GM12892 (cell line): ENCODE measurements at regions not wholly inside any gene's neighbourhood (a gene's known extent, or its start where the extent isn't known, plus 50 kb on each side); places are given as distances from the start of the nearest gene placed in this dataset.

Source experiments
- POLR2A ChIP-seq: IDR thresholded peaks from 2 replicates; pipeline ENCODE4 v1.6.1; 2011; ENCODE audit warnings: low read depth, low read length, control low read depth
- POLR2AphosphoS5 ChIP-seq: IDR thresholded peaks from 2 replicates; pipeline ENCODE4 v1.6.1; 2011; ENCODE audit warnings: low read depth, low read length, control low read depth

GRCh38 chr1:101532377-101532776 lies 295.6 kb downstream of the S1PR1 start:
- TF ChIP-seq POLR2AphosphoS5 (no peak), POLR2A (no peak)
